ES-I3 (cell line): ENCODE measurements at regions not wholly inside any gene's neighbourhood (a gene's known extent, or its start where the extent isn't known, plus 50 kb on each side); places are given as distances from the start of the nearest gene placed in this dataset.

ENCODE experiments used
- H3K36me3 ChIP-seq: 2 replicates; pipeline ENCODE4 v1.6.1; 2013; ENCODE audit warnings: mild to moderate bottlenecking, low read length, control low read depth, moderate library complexity; ENCODE audit not compliant: insufficient read depth
- H3K4me1 ChIP-seq: 2 replicates; pipeline ENCODE4 v1.6.1; 2013; ENCODE audit warnings: mild to moderate bottlenecking, control low read depth, low read length; ENCODE audit not compliant: insufficient read depth
- H3K9ac ChIP-seq: 2 replicates; pipeline ENCODE4 v1.6.1; 2013; ENCODE audit warnings: low read depth, mild to moderate bottlenecking, low read length, moderate library complexity
- H3K9me3 ChIP-seq: 2 replicates; pipeline ENCODE4 v1.6.1; 2013; ENCODE audit warnings: mild to moderate bottlenecking, low read length, moderate library complexity; ENCODE audit not compliant: control insufficient read depth, insufficient read depth

- no peaks in the 10 kb centered on the region; the same call in 1 of the 2 replicates for H3K9me3 ChIP-seq
- H3K36me3 ChIP-seq: no peaks in the 10 kb centered on the region
- no peaks in the 10 kb centered on the region; the same call in 1 of the 2 replicates for H3K4me1 ChIP-seq
- no peak overlapping the region for H3K9ac ChIP-seq
Observed at GRCh38 chr15:89405494-89405893, 70.9 kb upstream of the POLG start.

GRCh38 chr15:89404023-89404422 lies 69.4 kb upstream of the POLG start:
- no peak overlapping the region for H3K9ac ChIP-seq

GRCh38 chr15:89402518-89402805 lies 67.8 kb upstream of the POLG start:
- H3K9me3 ChIP-seq: no peaks in the 10 kb centered on the region; the same call in 1 of the 2 replicates
- H3K4me1 ChIP-seq: peaks cover 4% of the 10 kb centered on the region; the same call in 1 of the 2 replicates
- H3K9ac ChIP-seq: no peak overlapping the region

More at GRCh38 chr15:89404023-89404422, 69.4 kb upstream of the POLG start:
- H3K4me1 ChIP-seq: peaks cover 1% of the 10 kb centered on the region; the same call in 1 of the 2 replicates
- H3K36me3 ChIP-seq: no peaks in the 10 kb centered on the region
- no peaks in the 10 kb centered on the region; the same call in 1 of the 2 replicates for H3K9me3 ChIP-seq

GRCh38 chr15:89401631-89402517 lies 67.2 kb upstream of the POLG start:
- Histone ChIP-seq H3K9me3 (no peaks in the 10 kb centered on the region; the same call in 1 of the 2 replicates), H3K9ac (no peak overlapping the region), H3K36me3 (no peaks in the 10 kb centered on the region), H3K4me1 (peaks cover 6% of the 10 kb centered on the region)

More at GRCh38 chr15:89402518-89402805, 67.8 kb upstream of the POLG start:
- H3K36me3 ChIP-seq: no peaks in the 10 kb centered on the region

- no peaks in the 10 kb centered on the region; the same call in 1 of the 2 replicates for H3K9me3 ChIP-seq
- no peaks in the 10 kb centered on the region for H3K36me3 ChIP-seq
- peaks cover 10% of the 10 kb centered on the region for H3K4me1 ChIP-seq
- no peak overlapping the region for H3K9ac ChIP-seq
Observed at GRCh38 chr15:89400782-89401545, 66.3 kb upstream of the POLG start.

GRCh38 chr15:89400116-89400781 lies 65.6 kb upstream of the POLG start:
- Histone ChIP-seq H3K36me3 (no peaks in the 10 kb centered on the region), H3K9me3 (no peaks in the 10 kb centered on the region; the same call in 1 of the 2 replicates), H3K9ac (no peak overlapping the region), H3K4me1 (peaks cover 13% of the 10 kb centered on the region)

GRCh38 chr15:89399238-89400115 lies 64.9 kb upstream of the POLG start:
- Histone ChIP-seq H3K4me1 (peaks cover 13% of the 10 kb centered on the region), H3K9ac (peak overlapping the region; percentile 30; the same call in 1 of the 2 replicates), H3K36me3 (no peaks in the 10 kb centered on the region), H3K9me3 (no peaks in the 10 kb centered on the region; the same call in 1 of the 2 replicates)

GRCh38 chr15:89398896-89399237 lies 64.2 kb upstream of the POLG start:
- 0 out of 2 replicates have a peak overlapping the region, but pooled peaks have one; percentile 30 for H3K9ac ChIP-seq
- H3K36me3 ChIP-seq: no peaks in the 10 kb centered on the region
- H3K9me3 ChIP-seq: no peaks in the 10 kb centered on the region
- H3K4me1 ChIP-seq: peaks cover 13% of the 10 kb centered on the region

- H3K36me3 ChIP-seq: no peaks in the 10 kb centered on the region
- peaks cover 13% of the 10 kb centered on the region for H3K4me1 ChIP-seq
- no peaks in the 10 kb centered on the region for H3K9me3 ChIP-seq
- H3K9ac ChIP-seq: no peak overlapping the region
Observed at GRCh38 chr15:89397653-89398023, 63.0 kb upstream of the POLG start.

GRCh38 chr15:89396723-89397652 lies 62.4 kb upstream of the POLG start:
- peaks cover 13% of the 10 kb centered on the region for H3K4me1 ChIP-seq
- no peak overlapping the region for H3K9ac ChIP-seq
- H3K36me3 ChIP-seq: no peaks in the 10 kb centered on the region
- H3K9me3 ChIP-seq: no peaks in the 10 kb centered on the region

- peaks cover 13% of the 10 kb centered on the region for H3K4me1 ChIP-seq
- H3K9me3 ChIP-seq: no peaks in the 10 kb centered on the region
- no peaks in the 10 kb centered on the region for H3K36me3 ChIP-seq
- H3K9ac ChIP-seq: no peak overlapping the region
Observed at GRCh38 chr15:89395996-89396395, 61.4 kb upstream of the POLG start.

- Histone ChIP-seq H3K9me3 (no peaks in the 10 kb centered on the region), H3K9ac (no peak overlapping the region), H3K36me3 (no peaks in the 10 kb centered on the region), H3K4me1 (peaks cover 13% of the 10 kb centered on the region)
Observed at GRCh38 chr15:89395461-89395871, 60.8 kb upstream of the POLG start.

- Histone ChIP-seq H3K4me1 (peaks cover 13% of the 10 kb centered on the region), H3K36me3 (no peaks in the 10 kb centered on the region), H3K9ac (no peak overlapping the region), H3K9me3 (no peaks in the 10 kb centered on the region)
Observed at GRCh38 chr15:89395031-89395430, 60.4 kb upstream of the POLG start.
